ENCODE measurements at regions not wholly inside any gene's neighbourhood (a gene's known extent, or its start where the extent isn't known, plus 50 kb on each side); places are given as distances from the start of the nearest gene placed in this dataset.

DNA sequence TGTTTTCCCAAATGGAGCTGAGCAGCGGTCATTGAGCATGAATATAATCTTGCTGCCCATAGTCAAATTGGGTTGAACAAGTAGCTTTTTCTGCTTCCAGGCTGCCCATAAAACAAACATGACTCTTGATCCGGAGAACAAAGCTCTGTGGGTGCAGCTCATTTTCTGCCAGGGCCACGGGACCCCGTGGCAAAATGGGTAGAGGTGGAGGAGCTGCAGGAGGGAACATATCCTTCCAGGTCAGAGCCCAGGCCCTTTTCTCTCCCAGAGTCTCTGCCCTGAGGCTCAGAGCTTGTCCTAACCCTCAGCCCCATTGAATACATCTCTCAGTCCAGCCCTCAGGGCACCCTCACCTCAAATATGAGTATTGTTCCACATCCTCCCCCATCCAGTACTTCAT lies 151.6 kb upstream of the TWIST2 start:
- Histone ChIP-seq H3K27ac (ENCODE audit: low read depth, low read length) (no peak overlapping the region), H3K9me3 (ENCODE audit: control insufficient read depth in 2 of 3, low read length in 3 of 3) (no peaks in the 10 kb centered on the region), H3K27me3 (ENCODE audit: control insufficient read depth in 2 of 2, insufficient read depth in 2 of 2, low read length in 2 of 2) (no peaks in the 10 kb centered on the region), H3K4me1 (ENCODE audit: control insufficient read depth in 2 of 2, insufficient read depth in 2 of 2, low read length in 2 of 2) (no peaks in the 10 kb centered on the region), H3K4me3 (ENCODE audit: low read length) (no peak overlapping the region), H3K36me3 (ENCODE audit: control insufficient read depth in 2 of 3, insufficient read depth in 3 of 3, low read length in 3 of 3) (no peaks in the 10 kb centered on the region)
- CTCF ChIA-PET: no interaction called here
- DNase-seq: no peak
- H3K4me1 Mint-ChIP-seq: no peaks in the 10 kb centered on the region
- no peak for ATAC-seq
- H3K4me3 Mint-ChIP-seq: no peak overlapping the region
- no peaks in the 10 kb centered on the region for H3K36me3 Mint-ChIP-seq
- H3K27me3 Mint-ChIP-seq: peaks cover 0 to 6% (median 0%) of the 10 kb centered on the region in 5 donors
- intact Hi-C loops (cut with micrococcal nuclease): no loop called here
- POLR2A ChIA-PET: no interaction called here
- H3K27ac Mint-ChIP-seq: no peak overlapping the region
- H3K9me3 Mint-ChIP-seq: no peaks in the 10 kb centered on the region

DNA sequence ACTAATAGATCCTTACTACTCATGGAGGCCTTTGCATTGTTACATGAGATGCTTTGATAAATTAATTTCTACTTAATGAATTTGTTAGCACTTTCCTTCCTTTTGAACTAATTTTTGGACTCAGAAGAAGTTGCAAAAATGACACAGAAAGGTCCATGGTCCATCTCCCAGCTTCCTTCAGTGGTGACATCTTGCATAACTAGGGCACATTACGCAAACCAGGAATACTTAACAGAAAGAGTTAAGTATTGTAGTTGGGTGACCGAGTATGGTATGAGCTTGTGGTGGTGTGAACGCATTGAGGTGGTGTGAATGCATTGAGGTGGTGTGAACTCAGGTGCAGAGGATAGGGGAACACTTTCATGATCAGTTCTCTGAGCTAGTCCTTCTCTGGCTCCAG lies 151.1 kb upstream of the TWIST2 start:
- H3K9me3 ChIP-seq (ENCODE audit: control insufficient read depth in 2 of 3, low read length in 3 of 3): no peaks in the 10 kb centered on the region
- ATAC-seq (no peak), DNase-seq (no peak)
- CTCF ChIA-PET: no interaction called here
- H3K4me1 Mint-ChIP-seq: no peaks in the 10 kb centered on the region
- no peak overlapping the region for H3K4me3 Mint-ChIP-seq
- H3K4me1 ChIP-seq (ENCODE audit: control insufficient read depth in 2 of 2, insufficient read depth in 2 of 2, low read length in 2 of 2): no peaks in the 10 kb centered on the region
- no peak overlapping the region for H3K27ac ChIP-seq (ENCODE audit: low read depth, low read length)
- no peaks in the 10 kb centered on the region for H3K36me3 Mint-ChIP-seq
- POLR2A ChIA-PET: no interaction called here
- H3K4me3 ChIP-seq (ENCODE audit: low read length): no peak overlapping the region
- H3K27me3 Mint-ChIP-seq: peaks cover 0 to 6% (median 0%) of the 10 kb centered on the region in 5 donors
- H3K36me3 ChIP-seq (ENCODE audit: control insufficient read depth in 2 of 3, insufficient read depth in 3 of 3, low read length in 3 of 3): no peaks in the 10 kb centered on the region
- intact Hi-C loops (cut with micrococcal nuclease): no loop called here
- no peaks in the 10 kb centered on the region for H3K27me3 ChIP-seq (ENCODE audit: control insufficient read depth in 2 of 2, insufficient read depth in 2 of 2, low read length in 2 of 2)
- H3K9me3 Mint-ChIP-seq: no peaks in the 10 kb centered on the region
- H3K27ac Mint-ChIP-seq: no peak overlapping the region

GRCh38 chr2:238697193-238698071 lies 150.5 kb upstream of the TWIST2 start:
- Mint-ChIP-seq H3K9me3 (no peaks in the 10 kb centered on the region), H3K27ac (no peak overlapping the region), H3K27me3 (peaks cover 0 to 6% (median 0%) of the 10 kb centered on the region in 5 donors), H3K36me3 (no peaks in the 10 kb centered on the region), H3K4me1 (no peaks in the 10 kb centered on the region), H3K4me3 (no peak overlapping the region)
- intact Hi-C loops (cut with micrococcal nuclease): no loop called here
- ChIA-PET CTCF (no interaction called here), POLR2A (no interaction called here)
- ATAC-seq (no peak), DNase-seq (no peak)
- Histone ChIP-seq H3K36me3 (ENCODE audit: control insufficient read depth in 2 of 3, insufficient read depth in 3 of 3, low read length in 3 of 3) (no peaks in the 10 kb centered on the region), H3K27me3 (ENCODE audit: control insufficient read depth in 2 of 2, insufficient read depth in 2 of 2, low read length in 2 of 2) (no peaks in the 10 kb centered on the region), H3K27ac (ENCODE audit: low read depth, low read length) (no peak overlapping the region), H3K9me3 (ENCODE audit: control insufficient read depth in 2 of 3, low read length in 3 of 3) (no peaks in the 10 kb centered on the region), H3K4me1 (ENCODE audit: control insufficient read depth in 2 of 2, insufficient read depth in 2 of 2, low read length in 2 of 2) (no peaks in the 10 kb centered on the region), H3K4me3 (ENCODE audit: low read length) (no peak overlapping the region)

DNA sequence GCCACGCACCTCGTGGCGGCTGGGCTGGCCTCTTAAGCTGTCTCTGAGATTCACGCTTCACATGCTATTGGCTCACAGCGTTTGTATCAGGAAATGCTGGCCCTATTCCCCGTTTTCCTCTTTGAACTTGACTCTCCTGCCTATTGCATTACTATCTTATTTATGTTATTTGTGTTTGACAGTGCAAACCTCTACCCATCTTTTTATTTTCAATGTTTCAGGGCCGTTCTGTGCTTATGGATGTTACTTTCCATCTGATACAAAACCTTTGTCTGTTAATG lies 149.9 kb upstream of the TWIST2 start:
- H3K27ac Mint-ChIP-seq: no peak overlapping the region
- ATAC-seq (no peak), DNase-seq (no peak)
- Histone ChIP-seq H3K4me1 (ENCODE audit: control insufficient read depth in 2 of 2, insufficient read depth in 2 of 2, low read length in 2 of 2) (no peaks in the 10 kb centered on the region), H3K4me3 (ENCODE audit: low read length) (no peak overlapping the region), H3K27me3 (ENCODE audit: control insufficient read depth in 2 of 2, insufficient read depth in 2 of 2, low read length in 2 of 2) (no peaks in the 10 kb centered on the region), H3K36me3 (ENCODE audit: control insufficient read depth in 2 of 3, insufficient read depth in 3 of 3, low read length in 3 of 3) (no peaks in the 10 kb centered on the region), H3K27ac (ENCODE audit: low read depth, low read length) (no peak overlapping the region), H3K9me3 (ENCODE audit: control insufficient read depth in 2 of 3, low read length in 3 of 3) (no peaks in the 10 kb centered on the region)
- H3K27me3 Mint-ChIP-seq: peaks cover 0 to 6% (median 0%) of the 10 kb centered on the region in 5 donors
- no peaks in the 10 kb centered on the region for H3K36me3 Mint-ChIP-seq
- POLR2A ChIA-PET: no interaction called here
- intact Hi-C loops (cut with micrococcal nuclease): no loop called here
- no peaks in the 10 kb centered on the region for H3K9me3 Mint-ChIP-seq
- no peak overlapping the region for H3K4me3 Mint-ChIP-seq
- H3K4me1 Mint-ChIP-seq: no peaks in the 10 kb centered on the region
- CTCF ChIA-PET: no interaction called here

- Mint-ChIP-seq H3K4me3 (no peak overlapping the region), H3K27me3 (peaks cover 0 to 6% (median 0%) of the 10 kb centered on the region in 5 donors), H3K9me3 (no peaks in the 10 kb centered on the region), H3K36me3 (no peaks in the 10 kb centered on the region), H3K4me1 (no peaks in the 10 kb centered on the region), H3K27ac (no peak overlapping the region)
- Histone ChIP-seq H3K27ac (ENCODE audit: low read depth, low read length) (no peak overlapping the region), H3K4me1 (ENCODE audit: control insufficient read depth in 2 of 2, insufficient read depth in 2 of 2, low read length in 2 of 2) (no peaks in the 10 kb centered on the region), H3K36me3 (ENCODE audit: control insufficient read depth in 2 of 3, insufficient read depth in 3 of 3, low read length in 3 of 3) (no peaks in the 10 kb centered on the region), H3K9me3 (ENCODE audit: control insufficient read depth in 2 of 3, low read length in 3 of 3) (no peaks in the 10 kb centered on the region), H3K27me3 (ENCODE audit: control insufficient read depth in 2 of 2, insufficient read depth in 2 of 2, low read length in 2 of 2) (no peaks in the 10 kb centered on the region), H3K4me3 (ENCODE audit: low read length) (no peak overlapping the region)
- POLR2A ChIA-PET: no interaction called here
- DNase-seq: no peak
- CTCF ChIA-PET: no interaction called here
- ATAC-seq: no peak
- intact Hi-C loops (cut with micrococcal nuclease): no loop called here
Observed at GRCh38 chr2:238698451-238699306, 149.2 kb upstream of the TWIST2 start.

- intact Hi-C loops (cut with micrococcal nuclease): no loop called here
- Mint-ChIP-seq H3K27ac (no peak overlapping the region), H3K36me3 (no peaks in the 10 kb centered on the region), H3K4me3 (no peak overlapping the region), H3K9me3 (no peaks in the 10 kb centered on the region), H3K27me3 (peaks cover 0 to 6% (median 0%) of the 10 kb centered on the region in 5 donors), H3K4me1 (no peaks in the 10 kb centered on the region)
- Histone ChIP-seq H3K4me1 (ENCODE audit: control insufficient read depth in 2 of 2, insufficient read depth in 2 of 2, low read length in 2 of 2) (no peaks in the 10 kb centered on the region), H3K9me3 (ENCODE audit: control insufficient read depth in 2 of 3, low read length in 3 of 3) (no peaks in the 10 kb centered on the region), H3K27me3 (ENCODE audit: control insufficient read depth in 2 of 2, insufficient read depth in 2 of 2, low read length in 2 of 2) (no peaks in the 10 kb centered on the region), H3K36me3 (ENCODE audit: control insufficient read depth in 2 of 3, insufficient read depth in 3 of 3, low read length in 3 of 3) (no peaks in the 10 kb centered on the region), H3K27ac (ENCODE audit: low read depth, low read length) (no peak overlapping the region), H3K4me3 (ENCODE audit: low read length) (no peak overlapping the region)
- ChIA-PET POLR2A (no interaction called here), CTCF (no interaction called here)
- ATAC-seq: no peak
- DNase-seq: no peak
Observed at GRCh38 chr2:238699307-238700116, 148.4 kb upstream of the TWIST2 start.
